ENCODE measurements at regions not wholly inside any gene's neighbourhood (a gene's known extent, or its start where the extent isn't known, plus 50 kb on each side); places are given as distances from the start of the nearest gene placed in this dataset.

- TF ChIP-seq CTCF (IDR thresholded peaks at IDR 0.05): no peak
- TF ChIP-seq POLR2A (IDR thresholded peaks at IDR 0.05): no peak
Measured at GRCh38 chr3:157559401-157559800, 56.2 kb upstream of the VEPH1 start.
